OCI-LY1 (cell line): ENCODE measurements at regions not wholly inside any gene's neighbourhood (a gene's known extent, or its start where the extent isn't known, plus 50 kb on each side); places are given as distances from the start of the nearest gene placed in this dataset.

Experiments
- H2AFZ ChIP-seq: fragments of 200-600 bp; sonication (generic), shearing (Covaris generic); 2 replicates; pipeline ENCODE4 v1.6.0; 2014; ENCODE audit warnings: antibody characterized with exemption, mild to moderate bottlenecking, low read length
- H3F3A ChIP-seq: fragments of 200-600 bp; sonication (generic), shearing (Covaris generic); 2 replicates; pipeline ENCODE4 v1.6.0; 2014; ENCODE audit warnings: mild to moderate bottlenecking, antibody characterized with exemption, low read length, moderate library complexity; ENCODE audit not compliant: insufficient read depth
- H3K27ac ChIP-seq: fragments of 200-600 bp; sonication (generic); 2 replicates; pipeline ENCODE4 v1.5.1; 2014; ENCODE audit warnings: low read length, mixed run types, mild to moderate bottlenecking, low read depth; ENCODE audit not compliant: poor library complexity, severe bottlenecking
- H3K27me3 ChIP-seq: fragments of 200-600 bp; sonication (generic); 2 replicates; pipeline ENCODE4 v1.6.0; 2014; ENCODE audit warnings: antibody characterized with exemption, mild to moderate bottlenecking, low read length, moderate library complexity; ENCODE audit not compliant: insufficient read depth
- H3K36me3 ChIP-seq: fragments of 200-600 bp; sonication (generic); 2 replicates; pipeline ENCODE4 v1.6.1; 2014; ENCODE audit warnings: mild to moderate bottlenecking, antibody characterized with exemption, low read length, moderate library complexity, mixed read lengths; ENCODE audit not compliant: insufficient read depth
- H3K4me1 ChIP-seq: fragments of 200-600 bp; sonication (generic); 2 replicates; pipeline ENCODE4 v1.5.1; 2014; ENCODE audit warnings: mild to moderate bottlenecking, low read length, moderate library complexity; ENCODE audit not compliant: insufficient read depth, severe bottlenecking
- H3K4me2 ChIP-seq: fragments of 200-600 bp; sonication (generic), shearing (Covaris generic); 2 replicates; pipeline ENCODE4 v1.6.1; 2014; ENCODE audit warnings: low read length
- H3K4me3 ChIP-seq: fragments of 200-600 bp; sonication (generic); 2 replicates; pipeline ENCODE4 v1.5.1; 2014; ENCODE audit warnings: low read length, low read depth, mild to moderate bottlenecking, mixed read lengths; ENCODE audit not compliant: poor library complexity, severe bottlenecking
- H3K79me2 ChIP-seq: fragments of 200-600 bp; shearing (Covaris generic); 2 replicates; pipeline ENCODE4 v1.6.1; 2016; ENCODE audit warnings: mixed run types, low read length, mixed read lengths; ENCODE audit not compliant: insufficient read depth
- H3K9ac ChIP-seq: fragments of 200-600 bp; sonication (generic), shearing (Covaris generic); 2 replicates; pipeline ENCODE4 v1.6.1; 2014; ENCODE audit warnings: mild to moderate bottlenecking, low read length, mixed read lengths
- H3K9me2 ChIP-seq: fragments of 200-600 bp; sonication (generic), shearing (Covaris generic); 2 replicates; pipeline ENCODE4 v1.6.1; 2014; ENCODE audit warnings: low read depth, mild to moderate bottlenecking, low read length, mixed read lengths
- H3K9me3 ChIP-seq: fragments of 200-600 bp; shearing (Covaris generic); 2 replicates; pipeline ENCODE4 v1.6.1; 2014; ENCODE audit warnings: low read length, mixed read lengths
- H4K20me1 ChIP-seq: fragments of 200-600 bp; sonication (generic), shearing (Covaris generic); 2 replicates; pipeline ENCODE4 v1.6.0; 2016; ENCODE audit warnings: mild to moderate bottlenecking, low read length; ENCODE audit not compliant: insufficient read depth
- CTCF ChIP-seq: fragments of 200-600 bp; sonication (generic), shearing (Covaris generic); IDR thresholded peaks from 2 replicates; pipeline ENCODE4 v1.5.1; 2017; ENCODE audit warnings: mild to moderate bottlenecking, antibody characterized with exemption, low read length, moderate library complexity, mixed read lengths
- EZH2 ChIP-seq: fragments of 200-600 bp; sonication (generic), shearing (Covaris generic); IDR thresholded peaks from 2 replicates; pipeline ENCODE4 v1.8.0; 2017; ENCODE audit warnings: borderline replicate concordance, mixed run types, mild to moderate bottlenecking, antibody characterized with exemption, low read length, moderate library complexity, mixed read lengths

GRCh38 chr6:168133687-168134559 lies 54.9 kb upstream of the FRMD1 start:
- H4K20me1 ChIP-seq, result no peaks in the 10 kb centered on the region
- no peaks in the 10 kb centered on the region for H3K9me2 ChIP-seq
- no peak overlapping the region for H3K4me3 ChIP-seq
- no peak overlapping the region for H3K27ac ChIP-seq
- H3K27me3 ChIP-seq, result no peaks in the 10 kb centered on the region
- no peak overlapping the region for H3K4me2 ChIP-seq
- H3K79me2 ChIP-seq, result no peaks in the 10 kb centered on the region
- no peaks in the 10 kb centered on the region for H3K9me3 ChIP-seq
- H3K4me1 ChIP-seq, result no peaks in the 10 kb centered on the region
- H2AFZ ChIP-seq, result no peak overlapping the region
- no peaks in the 10 kb centered on the region for H3F3A ChIP-seq
- no peak overlapping the region for H3K9ac ChIP-seq
- no peaks in the 10 kb centered on the region for H3K36me3 ChIP-seq
- TF ChIP-seq CTCF (no peak), EZH2 (no peak)

GRCh38 chr6:168133168-168133561 lies 54.2 kb upstream of the FRMD1 start:
- no peak overlapping the region for H3K4me2 ChIP-seq
- no peak overlapping the region for H3K4me3 ChIP-seq
- no peaks in the 10 kb centered on the region for H3K36me3 ChIP-seq
- H3K4me1 ChIP-seq, result no peaks in the 10 kb centered on the region
- no peak overlapping the region for H2AFZ ChIP-seq
- TF ChIP-seq EZH2, result no peak
- no peak for TF ChIP-seq CTCF
- no peaks in the 10 kb centered on the region for H3F3A ChIP-seq
- H3K27ac ChIP-seq, result no peak overlapping the region
- no peaks in the 10 kb centered on the region for H3K9me3 ChIP-seq
- H3K9me2 ChIP-seq, result no peaks in the 10 kb centered on the region
- no peaks in the 10 kb centered on the region for H4K20me1 ChIP-seq
- no peaks in the 10 kb centered on the region for H3K79me2 ChIP-seq
- no peaks in the 10 kb centered on the region for H3K27me3 ChIP-seq
- no peak overlapping the region for H3K9ac ChIP-seq

GRCh38 chr6:168132531-168133167 lies 53.6 kb upstream of the FRMD1 start:
- Histone ChIP-seq H3K9me3 (no peaks in the 10 kb centered on the region), H3K27me3 (no peaks in the 10 kb centered on the region), H3K9me2 (no peaks in the 10 kb centered on the region), H3K79me2 (no peaks in the 10 kb centered on the region), H3K4me1 (no peaks in the 10 kb centered on the region), H3K27ac (no peak overlapping the region), H3K36me3 (no peaks in the 10 kb centered on the region), H3K4me2 (no peak overlapping the region), H3F3A (no peaks in the 10 kb centered on the region), H2AFZ (no peak overlapping the region), H3K9ac (no peak overlapping the region), H4K20me1 (no peaks in the 10 kb centered on the region), H3K4me3 (no peak overlapping the region)
- no peak for TF ChIP-seq EZH2
- no peak; the same call in 1 of the 2 replicates for TF ChIP-seq CTCF
